ENCODE measurements at regions not wholly inside any gene's neighbourhood (a gene's known extent, or its start where the extent isn't known, plus 50 kb on each side); places are given as distances from the start of the nearest gene placed in this dataset.
A peak's percentile ranks its signal among the peaks of the same experiment; 100 is the strongest.

DNA sequence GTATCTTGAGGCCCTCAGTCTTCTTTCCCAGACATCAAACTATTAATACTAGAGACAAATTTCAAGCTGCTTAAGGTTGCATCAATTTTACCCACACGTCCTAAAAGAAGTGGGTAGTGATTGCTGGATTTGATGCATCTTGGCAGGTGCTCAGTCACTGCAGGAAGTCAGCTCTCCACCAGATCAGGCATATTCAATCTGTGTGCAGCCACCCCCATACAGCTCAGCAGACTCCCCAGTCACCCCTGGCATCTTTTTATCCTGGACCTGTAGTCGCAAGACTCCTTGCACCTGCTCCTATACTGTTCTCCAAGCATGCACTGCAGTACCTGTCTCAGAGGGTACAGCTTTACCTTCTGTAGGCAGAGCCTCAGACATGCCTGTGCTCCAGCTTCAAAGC lies 343.1 kb upstream of the ISX start:
- no peak for DNase-seq (ENCODE audit: low read depth, low spot score)

DNA sequence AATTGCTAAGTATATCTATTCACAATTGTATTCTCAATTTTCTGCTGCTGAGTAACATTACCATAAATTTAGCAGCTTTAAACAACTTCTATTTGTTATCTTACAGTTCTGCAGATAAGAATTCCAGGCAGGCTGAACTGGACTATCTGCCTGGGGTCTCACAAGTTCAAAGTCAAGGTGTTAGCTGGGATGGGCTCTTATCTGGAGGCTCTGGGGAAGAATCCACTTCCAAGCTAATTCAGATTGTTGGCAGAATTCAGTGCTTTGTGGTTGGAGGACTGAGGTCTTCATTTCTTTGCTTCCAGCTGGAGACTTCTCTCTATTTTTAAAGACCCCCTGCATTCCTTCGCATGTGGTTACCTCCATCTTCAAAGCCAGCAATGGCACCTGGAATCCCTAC lies 329.9 kb upstream of the ISX start:
- DNase-seq (ENCODE audit: low read depth, low spot score): no peak

DNA sequence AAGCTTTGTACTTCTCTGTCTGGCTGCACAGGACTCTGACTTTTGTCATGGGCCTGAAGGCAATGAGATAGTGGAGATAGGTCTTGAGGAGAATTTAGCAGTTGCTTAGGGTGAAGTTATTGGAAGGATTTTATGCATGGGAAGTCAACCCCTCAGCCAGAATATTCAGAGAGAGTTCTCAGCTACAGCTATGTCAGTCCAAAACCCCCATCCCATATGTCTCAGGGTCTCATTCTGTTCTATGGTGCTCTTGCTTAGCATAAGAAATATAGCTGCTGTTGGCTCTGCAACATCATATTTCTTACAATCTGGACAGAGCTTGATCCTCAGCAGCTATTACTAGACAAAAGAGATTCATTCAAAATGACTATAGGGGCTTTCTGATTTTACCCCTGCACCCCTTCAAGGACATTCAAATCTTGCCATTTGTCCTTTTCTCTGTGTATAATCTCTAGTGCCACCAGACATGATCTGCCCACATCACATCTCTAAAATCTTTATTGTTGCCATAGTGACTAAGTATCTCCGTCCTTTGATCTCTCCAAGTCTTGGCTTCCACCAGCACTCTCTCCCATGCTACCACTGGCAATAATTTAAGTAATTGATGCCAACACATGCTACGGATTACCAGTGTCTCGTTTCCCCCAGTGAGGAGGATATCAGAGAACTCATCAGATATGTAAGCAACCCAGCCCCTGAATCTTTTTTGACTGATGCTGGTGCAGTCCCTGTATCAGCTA lies 327.1 kb upstream of the ISX start:
- DNase-seq (ENCODE audit: low read depth, low spot score): no peak

DNA sequence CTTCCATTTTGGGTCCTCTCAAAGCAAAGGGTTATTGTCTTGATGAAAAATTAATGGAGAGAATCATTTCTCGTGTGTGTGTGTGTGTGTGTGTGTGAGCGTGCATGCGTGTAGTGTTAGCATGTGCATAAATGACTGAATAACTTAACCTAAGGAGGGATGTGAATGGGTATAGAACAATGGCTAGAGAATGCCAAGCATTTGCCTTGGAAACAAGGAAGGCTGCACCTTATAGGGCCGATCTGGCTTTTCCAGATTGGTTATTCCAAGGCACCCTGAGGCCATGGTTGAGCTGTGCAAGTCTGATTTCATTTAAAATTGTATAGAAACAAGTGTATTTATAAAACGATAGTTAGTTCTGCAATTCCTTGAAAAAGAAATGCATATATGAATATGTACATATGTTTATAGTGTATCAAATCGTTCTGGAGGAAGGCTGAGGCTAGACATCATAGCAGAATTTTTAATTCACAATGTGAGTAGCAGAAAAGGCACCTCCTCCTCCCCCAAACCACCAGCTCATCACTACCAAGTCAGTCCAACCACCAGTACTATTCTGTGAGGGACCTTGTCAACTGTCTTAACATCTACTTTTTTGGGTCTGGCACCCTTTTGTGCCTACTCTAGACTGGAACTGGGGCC lies 322.7 kb upstream of the ISX start:
- peak; percentile 13 for DNase-seq (ENCODE audit: low read depth, low spot score)

DNA sequence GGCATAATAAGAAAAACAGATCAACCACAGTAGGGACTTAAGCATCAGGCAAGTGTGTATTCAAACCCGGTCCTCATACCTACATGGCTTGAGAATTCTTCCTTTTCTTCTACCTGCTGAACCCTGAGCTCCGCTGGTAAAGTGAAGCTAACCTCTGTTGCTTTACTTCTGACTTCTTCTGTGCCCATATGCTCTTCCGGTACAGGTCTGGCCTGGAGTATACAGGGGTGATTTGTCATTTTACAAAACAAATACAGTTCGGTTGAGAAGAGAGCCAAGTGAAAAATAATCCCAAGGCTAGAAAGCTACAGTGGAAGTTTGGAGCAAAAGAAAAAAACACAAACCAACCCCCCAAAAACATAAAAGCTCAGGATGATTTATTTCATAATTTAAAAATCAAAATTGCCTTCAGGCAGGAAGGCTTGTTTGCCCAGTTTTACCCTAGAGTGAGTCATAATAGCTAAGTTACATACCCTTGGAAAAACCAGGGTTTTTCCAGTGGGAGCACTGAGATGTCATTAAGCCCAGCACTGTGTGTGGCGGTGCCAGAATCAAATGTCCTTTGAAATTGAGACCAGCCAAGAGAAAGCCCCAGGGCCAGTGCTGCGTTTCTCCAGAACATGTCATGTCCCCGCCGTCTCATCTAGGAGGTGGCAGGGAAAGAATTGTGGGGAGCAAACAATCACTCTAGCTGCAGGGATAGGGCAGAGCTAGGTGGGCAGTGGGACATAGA lies 305.5 kb upstream of the ISX start:
- no peak for DNase-seq (ENCODE audit: low read depth, low spot score)

DNA sequence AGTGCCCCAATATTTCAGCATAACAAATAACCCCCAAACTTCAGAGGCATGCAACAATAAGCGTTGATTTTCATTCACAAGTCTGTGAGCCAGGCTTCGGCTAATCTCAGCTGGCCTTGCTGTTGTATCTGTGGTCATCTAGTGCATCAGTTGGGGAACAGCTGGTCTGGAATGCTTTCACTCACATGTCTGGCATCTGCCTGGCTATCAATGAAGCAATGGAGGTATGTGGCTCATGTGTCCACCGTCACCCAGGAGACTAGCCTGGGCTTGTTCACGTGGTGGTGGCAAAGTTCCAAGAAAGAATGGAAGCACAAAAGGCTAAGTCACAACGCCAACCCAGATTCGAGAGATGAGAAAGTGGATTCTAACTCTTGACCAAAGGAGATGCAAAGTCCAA lies 304.8 kb upstream of the ISX start:
- DNase-seq (ENCODE audit: low read depth, low spot score): no peak

DNA sequence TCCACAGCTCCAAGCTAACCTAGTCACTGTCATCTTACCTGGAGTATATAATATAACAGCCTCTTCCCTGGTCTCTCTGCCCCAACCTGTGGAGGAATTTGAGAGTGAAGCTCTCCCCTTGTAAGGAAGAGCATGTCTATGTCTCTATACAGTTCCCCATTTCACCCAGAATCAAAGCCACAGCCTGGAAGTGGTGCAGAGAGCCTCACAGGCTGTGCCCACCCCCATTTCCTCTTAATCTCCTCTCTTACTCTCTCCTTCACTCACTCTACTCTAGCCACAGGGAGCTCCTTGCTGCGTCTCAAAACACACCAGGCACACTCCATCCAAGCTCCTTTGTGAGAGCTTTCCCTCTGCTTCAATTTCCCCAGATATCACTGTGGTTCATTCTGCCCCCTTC lies 302.5 kb upstream of the ISX start:
- no peak for DNase-seq (ENCODE audit: low read depth, low spot score)

DNA sequence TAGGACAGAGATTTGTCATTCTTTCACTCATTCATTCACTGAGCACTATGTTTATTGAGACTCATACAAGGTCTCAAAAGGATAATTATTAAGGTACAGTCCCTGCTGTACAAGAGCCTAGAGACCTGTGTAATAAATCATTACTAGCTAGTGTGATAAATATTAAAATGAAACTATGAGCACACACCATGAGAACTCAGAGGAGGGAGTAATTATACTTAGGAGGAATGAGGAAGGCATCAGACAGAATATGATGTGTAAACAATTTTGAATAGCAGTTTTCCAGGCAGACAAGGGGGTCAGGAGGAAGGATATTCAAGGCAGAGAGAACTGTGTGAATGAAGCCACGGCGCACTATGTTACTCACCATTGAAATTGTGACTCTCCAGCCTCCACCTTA lies 300.8 kb upstream of the ISX start:
- DNase-seq (ENCODE audit: low read depth, low spot score): no peak

DNA sequence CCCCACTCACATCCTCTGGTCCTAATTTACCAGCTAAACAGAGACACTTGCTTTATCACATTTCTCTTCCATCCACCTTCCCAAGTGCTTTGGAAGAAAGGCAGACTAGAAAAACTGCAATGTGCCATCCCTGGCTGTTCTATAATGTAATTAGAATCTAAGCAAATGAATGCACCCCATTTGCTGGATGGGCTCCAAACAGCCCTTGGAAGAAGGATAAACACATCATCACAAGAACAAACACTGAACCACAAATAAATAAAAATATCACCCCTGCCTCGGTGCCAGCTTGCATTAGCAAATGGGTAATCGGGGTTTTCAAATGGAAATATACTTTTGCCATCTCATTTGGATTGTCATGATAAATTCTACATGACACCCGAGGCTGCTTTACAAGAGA lies 296.6 kb upstream of the ISX start:
- no peak for DNase-seq (ENCODE audit: low read depth, low spot score)

DNA sequence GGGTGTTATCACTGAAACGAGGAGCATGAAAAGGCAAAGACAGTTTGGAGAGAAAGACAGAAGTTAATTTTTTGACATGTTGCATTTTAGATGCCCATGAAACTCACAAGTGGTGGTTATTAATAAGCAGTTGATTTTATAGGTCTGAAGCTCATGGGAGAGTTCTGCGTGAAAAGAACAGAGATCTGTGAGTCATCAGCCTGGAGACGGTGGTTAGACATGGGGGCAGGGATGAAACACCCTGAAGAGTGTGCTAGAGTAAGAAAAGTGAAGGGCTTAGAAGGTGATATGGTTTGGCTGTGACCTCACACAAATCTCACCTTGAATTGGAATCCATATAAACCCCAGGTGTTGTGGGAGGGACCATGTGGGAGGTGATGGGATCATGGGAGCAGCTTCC lies 289.1 kb upstream of the ISX start:
- no peak for DNase-seq (ENCODE audit: low read depth, low spot score)

DNA sequence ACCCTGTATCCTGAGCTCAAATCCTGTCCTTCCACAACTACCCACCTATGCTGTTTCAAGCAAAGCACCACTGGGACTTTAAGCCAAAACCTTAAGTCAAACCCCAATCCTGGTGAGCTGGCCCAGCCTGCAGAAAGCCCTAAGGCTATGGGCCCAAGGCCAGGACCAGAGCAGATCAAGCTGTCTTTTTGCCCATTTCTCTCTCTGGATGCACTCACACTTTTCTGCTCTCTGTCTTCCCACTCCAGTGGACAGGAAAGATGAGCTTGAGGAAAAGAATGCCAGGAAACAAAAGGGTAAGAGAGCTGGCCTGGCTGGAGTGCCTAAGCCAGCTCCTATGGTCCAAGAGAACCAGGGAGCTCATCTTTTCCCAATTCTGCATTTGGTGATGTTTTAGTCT lies 284.3 kb upstream of the ISX start:
- no peak for DNase-seq (ENCODE audit: low read depth, low spot score)

DNA sequence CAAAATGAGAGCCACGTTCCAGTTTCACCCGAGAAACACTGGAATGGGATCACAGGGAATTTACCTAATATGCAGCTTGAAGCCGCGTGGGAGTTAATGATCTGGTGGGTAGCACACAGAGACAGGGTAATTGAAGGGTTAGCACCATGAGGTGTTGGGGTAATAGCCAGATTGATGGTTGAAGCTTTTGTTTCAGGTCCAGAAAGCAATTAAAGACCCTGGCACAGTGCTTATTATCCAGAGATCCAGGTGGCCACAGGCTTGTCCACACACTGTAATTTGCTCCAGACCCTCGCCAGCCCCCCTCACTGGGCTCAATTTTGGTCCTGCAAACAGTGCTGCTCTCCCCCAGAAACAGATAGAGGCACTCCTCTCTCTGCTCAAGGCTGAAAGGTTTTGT lies 282.5 kb upstream of the ISX start:
- DNase-seq (ENCODE audit: low read depth, low spot score): peak; percentile 13

DNA sequence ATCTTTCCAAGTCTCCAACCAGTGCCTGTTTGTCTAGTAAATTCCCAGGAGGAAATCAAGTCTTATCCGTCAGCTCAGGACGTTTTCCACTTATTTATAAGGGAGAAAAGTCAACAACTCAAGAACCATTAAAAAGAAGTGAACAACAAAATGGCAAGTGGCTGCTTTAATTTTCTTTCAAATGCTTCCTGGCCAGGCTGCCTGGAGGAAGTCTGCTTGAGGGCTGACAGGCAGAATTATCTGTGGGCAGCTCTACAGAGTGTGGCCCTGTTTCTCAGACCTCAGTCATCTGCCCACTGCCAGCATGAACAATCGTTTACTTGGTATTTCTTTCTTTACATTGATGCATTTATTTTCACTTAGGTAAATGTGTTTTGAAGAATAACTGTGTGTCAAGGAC lies 281.9 kb upstream of the ISX start:
- DNase-seq (ENCODE audit: low read depth, low spot score): no peak

DNA sequence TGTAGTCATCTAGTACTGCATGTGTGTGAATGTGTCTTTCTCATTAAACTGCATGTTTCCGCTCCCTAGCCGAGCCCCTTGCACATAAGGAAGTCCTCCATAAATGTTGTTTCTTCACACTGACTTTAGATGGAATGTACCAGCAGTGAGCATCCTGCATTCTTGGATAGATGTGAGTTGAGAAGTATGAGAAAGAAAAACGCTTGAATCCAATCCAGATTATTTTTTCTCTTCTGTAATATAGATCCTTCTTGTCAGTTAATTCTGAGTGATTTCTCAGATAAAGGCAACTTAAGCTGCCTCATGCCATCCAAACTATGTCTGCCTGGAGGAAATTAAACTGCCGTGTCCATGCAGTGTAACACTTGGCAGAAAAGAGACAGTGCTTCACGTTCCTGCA lies 268.1 kb upstream of the ISX start:
- DNase-seq (ENCODE audit: low read depth, low spot score): no peak

DNA sequence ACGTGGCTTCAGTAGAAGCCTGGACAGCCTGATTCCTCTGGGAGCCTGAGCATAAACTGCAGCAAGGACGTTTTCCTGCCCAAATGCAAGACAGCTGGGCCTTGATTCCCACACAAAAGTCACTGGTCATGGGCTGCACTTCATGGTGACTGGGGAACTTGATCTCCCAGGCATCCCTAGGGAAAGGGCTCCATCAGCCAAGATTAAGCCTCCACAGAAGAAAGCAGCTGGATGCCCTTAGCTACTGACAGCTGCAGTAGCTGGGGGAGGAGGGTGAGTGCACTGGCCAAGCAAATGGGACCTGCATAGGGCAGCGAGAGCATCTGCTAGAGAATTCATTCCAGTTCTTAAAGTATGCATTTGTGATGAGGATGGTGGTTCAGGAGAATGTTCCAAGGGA lies 267.4 kb upstream of the ISX start:
- DNase-seq (ENCODE audit: low read depth, low spot score): no peak

DNA sequence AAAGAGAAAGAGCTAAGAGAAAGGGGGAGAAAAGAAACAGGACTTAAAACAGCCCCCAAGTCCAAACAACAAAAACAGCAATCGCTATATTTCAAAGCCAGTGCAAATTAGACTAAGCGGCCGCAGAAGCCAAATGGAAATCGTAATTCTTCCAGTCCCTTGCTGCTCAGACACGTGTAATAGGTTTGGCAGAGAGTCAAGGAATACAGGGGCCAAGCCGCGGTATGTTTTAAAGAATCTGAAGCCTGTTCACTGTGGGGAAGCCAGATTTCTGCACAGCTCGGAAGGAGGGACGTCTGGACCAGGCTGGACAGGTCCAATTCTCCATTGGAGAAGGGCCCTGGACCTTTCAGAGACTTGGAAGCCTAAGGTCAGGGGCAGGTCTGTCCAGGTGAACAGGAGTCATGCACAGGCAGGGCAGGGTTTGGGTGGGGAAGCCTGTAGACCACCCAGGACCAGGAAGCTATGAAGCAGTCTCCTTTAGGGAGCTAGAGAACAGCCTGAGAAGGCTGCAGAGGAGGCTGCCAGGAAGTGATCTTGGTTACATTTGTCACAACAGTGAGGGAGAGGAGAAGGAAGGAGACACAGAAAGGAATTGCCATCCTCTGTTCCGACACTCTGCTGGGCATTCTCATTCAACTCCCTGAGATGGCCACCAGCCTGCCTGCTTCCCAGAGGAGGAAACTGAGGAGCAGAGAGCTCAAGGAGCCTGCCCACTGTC lies 265.5 kb upstream of the ISX start:
- no peak for DNase-seq (ENCODE audit: low read depth, low spot score)

DNA sequence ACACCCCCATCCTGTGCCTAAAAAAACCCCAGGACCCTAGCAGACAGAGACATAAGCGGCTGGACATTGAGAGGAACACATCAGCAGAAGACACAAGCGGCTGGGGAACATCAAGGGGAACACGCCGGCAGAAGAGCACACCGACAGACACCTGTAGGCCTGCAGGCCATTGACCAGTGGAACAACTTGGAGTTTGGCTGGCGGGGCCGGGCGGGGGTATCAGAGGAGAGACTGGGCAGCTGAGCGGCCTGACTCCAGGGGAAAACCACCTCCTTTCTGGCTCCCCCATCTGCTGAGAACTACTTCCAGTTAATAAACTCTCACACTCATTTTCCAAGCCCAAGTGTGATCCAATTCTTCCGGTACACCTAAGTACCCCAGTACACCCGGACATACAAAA lies 264.7 kb upstream of the ISX start:
- no peak for DNase-seq (ENCODE audit: low read depth, low spot score)

DNA sequence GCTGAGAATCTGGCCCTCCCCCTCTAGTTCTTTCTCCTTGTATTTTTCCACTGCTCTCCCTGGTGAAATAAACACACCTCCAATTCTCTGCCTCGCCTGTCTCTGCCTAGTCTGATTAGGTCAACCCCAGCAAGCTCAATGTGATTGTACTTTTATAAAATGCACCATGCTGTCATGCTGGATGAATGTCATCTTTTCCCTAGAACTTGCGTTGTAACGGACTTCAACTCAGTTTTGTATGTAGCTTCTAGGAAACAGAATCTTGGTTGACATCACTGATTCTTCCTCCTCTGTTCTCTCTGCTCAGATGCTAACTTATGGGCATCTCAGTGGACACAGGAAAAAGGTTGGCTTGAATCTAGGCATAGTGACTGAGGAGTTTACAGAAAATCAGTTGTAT lies 261.9 kb upstream of the ISX start:
- DNase-seq (ENCODE audit: low read depth, low spot score): no peak

DNA sequence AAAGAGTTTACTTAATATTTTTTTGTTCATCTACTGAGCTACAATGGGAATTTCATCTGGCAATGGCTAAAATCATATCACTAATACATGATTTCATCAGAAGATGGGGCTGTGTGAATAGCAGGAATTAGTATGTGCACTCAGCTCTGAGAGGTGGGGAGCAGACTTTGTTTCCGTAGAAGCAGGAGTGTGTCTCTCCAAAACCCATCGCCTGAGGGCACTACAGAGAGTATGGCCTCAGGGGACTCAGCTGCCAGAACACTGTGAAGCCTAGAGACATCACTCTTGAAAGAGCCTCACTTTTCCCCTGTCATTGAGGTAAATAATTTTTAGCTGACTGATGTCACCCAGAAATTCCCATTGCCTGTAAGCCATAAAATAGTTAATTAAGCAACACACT lies 261.4 kb upstream of the ISX start:
- DNase-seq (ENCODE audit: low read depth, low spot score): peak; percentile 43

DNA sequence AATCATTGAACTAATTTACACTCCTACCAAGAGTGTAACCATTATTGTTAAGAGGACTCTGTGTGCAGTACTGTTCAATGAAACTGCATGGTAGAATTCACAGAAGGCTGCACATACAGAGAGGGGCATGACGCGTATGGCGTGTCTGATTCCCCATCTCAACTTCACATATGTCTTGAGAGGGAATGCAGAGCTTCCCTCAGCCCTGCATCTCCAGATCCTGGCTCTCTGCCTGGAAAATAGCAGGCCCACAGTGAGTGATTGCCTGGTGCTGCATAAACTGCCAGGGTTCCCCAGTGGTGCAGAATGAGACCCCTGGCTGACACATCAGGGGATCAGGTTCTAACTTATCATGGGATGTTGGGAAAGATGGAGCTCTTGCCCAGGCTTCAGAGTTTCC lies 260.2 kb upstream of the ISX start:
- DNase-seq (ENCODE audit: low read depth, low spot score): no peak

DNA sequence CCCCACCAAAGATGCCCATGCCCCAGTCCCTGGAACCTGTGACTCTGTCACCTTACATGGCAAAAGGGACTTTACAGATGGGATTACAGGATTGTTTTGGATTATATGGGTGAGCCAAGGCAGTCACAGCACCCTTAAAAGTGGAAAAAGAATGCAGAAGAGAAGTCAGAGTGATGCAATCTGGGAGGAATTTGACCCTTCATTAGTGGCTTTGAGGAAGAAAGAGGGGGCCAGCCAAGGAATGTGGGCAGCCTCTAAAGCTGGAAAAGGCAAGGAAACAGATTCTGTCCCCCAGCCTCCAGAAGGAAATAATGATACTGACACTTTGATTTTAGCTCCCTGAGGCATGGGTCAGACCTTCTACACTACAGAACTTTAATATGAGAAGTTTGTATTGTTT lies 257.3 kb upstream of the ISX start:
- no peak for DNase-seq (ENCODE audit: low read depth, low spot score)

DNA sequence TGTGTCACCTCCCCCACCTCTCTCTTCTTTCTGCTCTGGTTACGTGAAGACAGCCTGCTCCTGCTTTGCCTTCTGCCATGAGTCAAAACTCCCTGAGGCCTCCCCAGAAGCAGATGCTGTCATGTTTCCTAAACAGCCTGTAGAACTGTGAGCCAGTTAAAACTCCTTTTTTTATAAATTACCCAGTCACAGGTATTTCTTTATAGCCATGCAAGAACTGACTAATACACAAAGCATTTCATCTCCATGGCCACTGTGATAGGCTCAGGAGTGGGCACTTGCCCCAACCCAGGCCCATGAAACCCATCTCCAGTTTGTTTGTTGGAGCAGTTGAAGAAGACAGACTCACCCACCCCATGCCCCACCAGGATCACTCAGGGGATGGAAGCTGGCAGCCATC lies 253.3 kb upstream of the ISX start:
- DNase-seq (ENCODE audit: low read depth, low spot score): peak; percentile 15
